HepG2 (cell line): ENCODE measurements at regions not wholly inside any gene's neighbourhood (a gene's known extent, or its start where the extent isn't known, plus 50 kb on each side); places are given as distances from the start of the nearest gene placed in this dataset.

Experiments used
- KLF13 ChIP-seq: sonication (generic); formaldehyde crosslinking; IDR thresholded peaks from 2 replicates; pipeline ENCODE4 v1.4.0; 2020; ENCODE audit warnings: mild to moderate bottlenecking, missing genetic modification reagents
- ZFP41 ChIP-seq: sonication (generic); formaldehyde crosslinking; IDR thresholded peaks from 2 replicates; pipeline ENCODE4 v1.4.0; 2020; ENCODE audit warnings: mild to moderate bottlenecking, missing genetic modification reagents, borderline replicate concordance
- TF ChIP-seq, protein P1 (sequence below), 2 experiments: fragments of 450-650 bp in 1 of 2; sonication (generic) in 1 of 2; formaldehyde crosslinking; IDR thresholded peaks; 2 replicates each; pipeline versions ENCODE4 v1.5.0 to v1.8.0; 2020 to 2022; ENCODE audit warnings: mild to moderate bottlenecking in 1 of 2, missing genetic modification reagents in 1 of 2
- TF ChIP-seq, protein P2 (sequence below): sonication (generic); formaldehyde crosslinking; IDR thresholded peaks from one replicate; pipeline ENCODE4 v1.5.1; 2020; ENCODE audit warnings: mild to moderate bottlenecking, missing genetic modification reagents; ENCODE audit errors: not compliant biosample characterization

DNA sequence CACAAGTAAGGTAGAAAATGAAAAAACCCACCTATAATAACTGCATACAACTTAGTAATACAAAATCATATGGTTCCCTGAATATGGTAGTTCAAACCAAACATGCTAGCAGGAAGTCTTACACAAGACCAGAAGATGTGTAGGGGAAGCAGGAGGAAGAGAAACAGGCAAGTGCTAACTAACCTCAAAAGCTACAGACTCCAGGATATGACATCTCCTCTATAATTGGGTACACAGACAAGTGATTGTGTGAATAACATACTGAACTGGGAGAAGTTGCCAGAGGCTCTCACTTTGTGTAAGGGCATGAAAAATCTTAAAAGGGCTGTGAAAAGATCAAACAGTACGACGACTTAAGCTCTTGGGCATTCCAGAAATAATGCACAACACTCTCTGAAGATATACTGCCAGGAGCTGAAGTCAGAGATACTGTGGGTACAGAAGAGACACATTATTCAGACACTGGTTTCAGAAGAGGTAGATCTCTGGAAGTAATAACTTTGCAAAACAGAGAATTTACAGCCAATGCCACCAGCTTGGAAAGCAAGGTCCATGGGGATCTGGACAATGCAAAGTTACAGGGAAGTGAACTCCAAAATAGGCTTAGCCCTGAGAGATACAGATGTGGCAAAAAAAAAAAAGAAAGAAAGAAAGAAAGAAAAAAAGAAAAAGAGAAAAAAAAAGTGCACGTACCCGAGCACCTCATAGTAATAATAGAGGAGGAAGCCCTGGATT, 767.2 kb downstream of the TNS3 start (continued):
- TF ChIP-seq, protein P1, sequence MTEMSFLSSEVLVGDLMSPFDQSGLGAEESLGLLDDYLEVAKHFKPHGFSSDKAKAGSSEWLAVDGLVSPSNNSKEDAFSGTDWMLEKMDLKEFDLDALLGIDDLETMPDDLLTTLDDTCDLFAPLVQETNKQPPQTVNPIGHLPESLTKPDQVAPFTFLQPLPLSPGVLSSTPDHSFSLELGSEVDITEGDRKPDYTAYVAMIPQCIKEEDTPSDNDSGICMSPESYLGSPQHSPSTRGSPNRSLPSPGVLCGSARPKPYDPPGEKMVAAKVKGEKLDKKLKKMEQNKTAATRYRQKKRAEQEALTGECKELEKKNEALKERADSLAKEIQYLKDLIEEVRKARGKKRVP (CRISPR knock-in tag; IDR thresholded peaks at IDR 0.05): no peak
- no peak for TF ChIP-seq ZFP41 (CRISPR knock-in tag)
- no peak for TF ChIP-seq KLF13 (CRISPR knock-in tag)
- TF ChIP-seq, protein P2, sequence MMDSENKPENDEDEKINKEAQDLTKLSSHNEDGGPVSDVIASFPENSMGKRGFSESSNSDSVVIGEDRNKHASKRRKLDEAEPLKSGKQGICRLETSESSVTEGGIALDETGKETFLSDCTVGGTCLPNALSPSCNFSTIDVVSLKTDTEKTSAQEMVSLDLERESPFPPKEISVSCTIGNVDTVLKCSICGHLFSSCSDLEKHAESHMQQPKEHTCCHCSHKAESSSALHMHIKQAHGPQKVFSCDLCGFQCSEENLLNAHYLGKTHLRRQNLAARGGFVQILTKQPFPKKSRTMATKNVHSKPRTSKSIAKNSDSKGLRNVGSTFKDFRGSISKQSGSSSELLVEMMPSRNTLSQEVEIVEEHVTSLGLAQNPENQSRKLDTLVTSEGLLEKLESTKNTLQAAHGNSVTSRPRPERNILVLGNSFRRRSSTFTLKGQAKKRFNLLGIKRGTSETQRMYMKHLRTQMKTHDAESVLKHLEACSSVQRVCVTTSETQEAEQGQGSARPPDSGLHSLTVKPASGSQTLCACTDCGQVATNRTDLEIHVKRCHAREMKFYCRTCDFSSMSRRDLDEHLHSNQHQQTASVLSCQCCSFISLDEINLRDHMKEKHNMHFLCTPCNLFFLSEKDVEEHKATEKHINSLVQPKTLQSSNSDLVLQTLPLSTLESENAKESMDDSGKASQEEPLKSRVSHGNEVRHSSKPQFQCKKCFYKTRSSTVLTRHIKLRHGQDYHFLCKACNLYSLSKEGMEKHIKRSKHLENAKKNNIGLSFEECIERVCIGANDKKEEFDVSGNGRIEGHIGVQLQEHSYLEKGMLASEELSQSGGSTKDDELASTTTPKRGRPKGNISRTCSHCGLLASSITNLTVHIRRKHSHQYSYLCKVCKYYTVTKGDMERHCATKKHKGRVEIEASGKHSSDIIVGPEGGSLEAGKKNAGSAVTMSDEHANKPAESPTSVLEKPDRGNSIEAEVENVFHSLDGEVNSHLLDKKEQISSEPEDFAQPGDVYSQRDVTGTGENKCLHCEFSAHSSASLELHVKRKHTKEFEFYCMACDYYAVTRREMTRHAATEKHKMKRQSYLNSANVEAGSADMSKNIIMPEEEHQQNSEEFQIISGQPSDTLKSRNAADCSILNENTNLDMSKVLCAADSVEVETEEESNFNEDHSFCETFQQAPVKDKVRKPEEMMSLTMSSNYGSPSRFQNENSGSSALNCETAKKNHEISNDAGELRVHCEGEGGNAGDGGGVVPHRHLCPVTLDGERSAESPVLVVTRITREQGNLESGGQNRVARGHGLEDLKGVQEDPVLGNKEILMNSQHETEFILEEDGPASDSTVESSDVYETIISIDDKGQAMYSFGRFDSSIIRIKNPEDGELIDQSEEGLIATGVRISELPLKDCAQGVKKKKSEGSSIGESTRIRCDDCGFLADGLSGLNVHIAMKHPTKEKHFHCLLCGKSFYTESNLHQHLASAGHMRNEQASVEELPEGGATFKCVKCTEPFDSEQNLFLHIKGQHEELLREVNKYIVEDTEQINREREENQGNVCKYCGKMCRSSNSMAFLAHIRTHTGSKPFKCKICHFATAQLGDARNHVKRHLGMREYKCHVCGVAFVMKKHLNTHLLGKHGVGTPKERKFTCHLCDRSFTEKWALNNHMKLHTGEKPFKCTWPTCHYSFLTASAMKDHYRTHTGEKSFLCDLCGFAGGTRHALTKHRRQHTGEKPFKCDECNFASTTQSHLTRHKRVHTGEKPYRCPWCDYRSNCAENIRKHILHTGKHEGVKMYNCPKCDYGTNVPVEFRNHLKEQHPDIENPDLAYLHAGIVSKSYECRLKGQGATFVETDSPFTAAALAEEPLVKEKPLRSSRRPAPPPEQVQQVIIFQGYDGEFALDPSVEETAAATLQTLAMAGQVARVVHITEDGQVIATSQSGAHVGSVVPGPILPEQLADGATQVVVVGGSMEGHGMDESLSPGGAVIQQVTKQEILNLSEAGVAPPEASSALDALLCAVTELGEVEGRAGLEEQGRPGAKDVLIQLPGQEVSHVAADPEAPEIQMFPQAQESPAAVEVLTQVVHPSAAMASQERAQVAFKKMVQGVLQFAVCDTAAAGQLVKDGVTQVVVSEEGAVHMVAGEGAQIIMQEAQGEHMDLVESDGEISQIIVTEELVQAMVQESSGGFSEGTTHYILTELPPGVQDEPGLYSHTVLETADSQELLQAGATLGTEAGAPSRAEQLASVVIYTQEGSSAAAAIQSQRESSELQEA: no peak
